Neural progenitor cell (in vitro differentiated cells): ENCODE measurements at regions not wholly inside any gene's neighbourhood (a gene's known extent, or its start where the extent isn't known, plus 50 kb on each side); places are given as distances from the start of the nearest gene placed in this dataset.

Experiments used
- EZH2 ChIP-seq: fragments of 200-600 bp; sonication (generic); IDR thresholded peaks from 2 replicates; pipeline ENCODE4 v1.6.1; 2017; ENCODE audit warnings: antibody characterized with exemption, mild to moderate bottlenecking, moderate library complexity
- TF ChIP-seq, protein P1 (sequence below): fragments of 200-600 bp; sonication (generic); IDR thresholded peaks from 2 replicates; pipeline ENCODE4 v1.5.1; 2017; ENCODE audit warnings: antibody characterized with exemption, mild to moderate bottlenecking

DNA sequence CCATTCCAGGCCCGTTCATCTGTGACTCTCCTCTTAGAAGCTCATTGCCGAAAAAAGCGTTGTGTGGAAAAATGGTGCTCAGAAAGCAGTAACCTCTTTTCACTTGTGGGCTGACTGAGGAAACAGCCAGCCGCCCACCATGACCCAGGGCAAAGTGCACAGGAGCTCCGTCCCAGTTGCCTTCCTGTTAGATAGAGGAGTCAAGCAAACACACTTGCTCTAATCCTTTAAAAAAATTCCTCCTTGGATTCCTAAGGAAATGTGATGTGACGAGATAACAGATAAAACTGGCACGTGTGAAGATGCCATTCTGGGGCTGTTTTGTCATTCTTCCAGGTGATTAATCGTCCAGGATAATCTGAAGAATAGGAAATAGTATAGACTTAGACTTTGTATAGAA, 396.8 kb upstream of the DDHD1 start:
- TF ChIP-seq, protein P1, sequence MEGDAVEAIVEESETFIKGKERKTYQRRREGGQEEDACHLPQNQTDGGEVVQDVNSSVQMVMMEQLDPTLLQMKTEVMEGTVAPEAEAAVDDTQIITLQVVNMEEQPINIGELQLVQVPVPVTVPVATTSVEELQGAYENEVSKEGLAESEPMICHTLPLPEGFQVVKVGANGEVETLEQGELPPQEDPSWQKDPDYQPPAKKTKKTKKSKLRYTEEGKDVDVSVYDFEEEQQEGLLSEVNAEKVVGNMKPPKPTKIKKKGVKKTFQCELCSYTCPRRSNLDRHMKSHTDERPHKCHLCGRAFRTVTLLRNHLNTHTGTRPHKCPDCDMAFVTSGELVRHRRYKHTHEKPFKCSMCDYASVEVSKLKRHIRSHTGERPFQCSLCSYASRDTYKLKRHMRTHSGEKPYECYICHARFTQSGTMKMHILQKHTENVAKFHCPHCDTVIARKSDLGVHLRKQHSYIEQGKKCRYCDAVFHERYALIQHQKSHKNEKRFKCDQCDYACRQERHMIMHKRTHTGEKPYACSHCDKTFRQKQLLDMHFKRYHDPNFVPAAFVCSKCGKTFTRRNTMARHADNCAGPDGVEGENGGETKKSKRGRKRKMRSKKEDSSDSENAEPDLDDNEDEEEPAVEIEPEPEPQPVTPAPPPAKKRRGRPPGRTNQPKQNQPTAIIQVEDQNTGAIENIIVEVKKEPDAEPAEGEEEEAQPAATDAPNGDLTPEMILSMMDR: no peak
- no peak for TF ChIP-seq EZH2
